B cell (primary cell): ENCODE measurements at regions not wholly inside any gene's neighbourhood (a gene's known extent, or its start where the extent isn't known, plus 50 kb on each side); places are given as distances from the start of the nearest gene placed in this dataset.

ENCODE experiments used
- ATAC-seq: fragments of 200-7000 bp; cut with Tn5 transposase; one replicate; pipeline ENCODE4 v1.10.0; 2021; ENCODE audit warnings: low read depth, mild to moderate bottlenecking, moderate number of reproducible peaks, moderate library complexity
- CTCF ChIA-PET: fragments of 350-600 bp; sonication (Branson Sonifier 250); formaldehyde crosslinking; loops from one replicate; lab custom pipeline; 2021; ENCODE audit warnings: antibody characterized with exemption, inconsistent platforms; lab: Charles Lee
- POLR2A ChIA-PET: fragments of 350-600 bp; sonication (Branson Sonifier 250); formaldehyde crosslinking; loops from one replicate; lab custom pipeline; 2021; ENCODE audit warnings: antibody characterized with exemption; lab: Charles Lee
- DNase-seq: peaks from one replicate; pipeline ENCODE4 v3.0.0; 2013
- H2AFZ ChIP-seq: 2 replicates; pipeline ENCODE4 v1.6.1; 2012; ENCODE audit warnings: mild to moderate bottlenecking, low read depth, low read length; ENCODE audit not compliant: insufficient read depth, poor library complexity, severe bottlenecking
- H3K27ac ChIP-seq, 2 donors: 1 replicate in 1 of 2; 2 replicates in 1 of 2; pipeline ENCODE4 v1.5.1; 2012 to 2013; ENCODE audit warnings: low read length in 2 of 2, mild to moderate bottlenecking in 2 of 2, moderate library complexity in 1 of 2
- H3K27me3 ChIP-seq, 4 experiments: fragments of 200-600 bp in 1 of 4; sonication (generic) in 1 of 4; replicated peaks in 1 of 4; 1 replicate in 2 of 4; 2 replicates in 2 of 4; pipeline versions ENCODE4 v1.6.1 to v1.7.0; 2013 to 2016; ENCODE audit warnings: low read length in 3 of 4, mild to moderate bottlenecking in 2 of 4, mixed read lengths in 1 of 4, moderate library complexity in 1 of 4; ENCODE audit not compliant: insufficient read depth in 4 of 4, control insufficient read depth in 3 of 4; ENCODE audit errors: control extremely low read depth in 1 of 4
- H3K36me3 ChIP-seq, 2 experiments: replicated peaks in 1 of 2; 1 replicate in 1 of 2; 2 replicates in 1 of 2; pipeline versions ENCODE4 v1.6.1 to v1.7.1; 2013; ENCODE audit warnings: low read length in 1 of 2; ENCODE audit not compliant: insufficient read depth in 2 of 2, control insufficient read depth in 1 of 2; ENCODE audit errors: control extremely low read depth in 1 of 2, extremely low read depth in 1 of 2
- H3K4me1 ChIP-seq, 2 donors: fragments of 200-600 bp in 1 of 2; sonication (generic) in 1 of 2; 1 replicate in 1 of 2; 2 replicates in 1 of 2; pipeline versions ENCODE4 v1.5.1 to v1.6.1; 2013 to 2017; ENCODE audit warnings: low read length in 2 of 2; ENCODE audit not compliant: control insufficient read depth in 2 of 2, insufficient read depth in 2 of 2
- H3K4me2 ChIP-seq: replicated peaks from 2 replicates; pipeline ENCODE3; 2012; ENCODE audit warnings: mild to moderate bottlenecking, low read depth, low read length; ENCODE audit not compliant: poor library complexity, severe bottlenecking
- H3K4me3 ChIP-seq, 5 experiments: fragments of 200-600 bp in 1 of 5; sonication (generic) in 1 of 5; 1 replicate in 3 of 5; 2 replicates in 2 of 5; pipeline versions ENCODE4 v1.5.1 to v1.7.0; 2011 to 2016; ENCODE audit warnings: low read length in 4 of 5, mild to moderate bottlenecking in 4 of 5, low read depth in 2 of 5, control low read depth in 1 of 5, moderate library complexity in 1 of 5; ENCODE audit not compliant: insufficient read depth in 1 of 5; ENCODE audit errors: control extremely low read depth in 1 of 5, extremely low read depth in 1 of 5
- H3K79me2 ChIP-seq: fragments of 200-600 bp; sonication (generic); one replicate; pipeline ENCODE4 v1.6.0; 2016; ENCODE audit warnings: low read length; ENCODE audit not compliant: control insufficient read depth, insufficient read depth
- H3K9ac ChIP-seq: fragments of 200-600 bp; sonication (generic); 2 replicates; pipeline ENCODE4 v1.6.1; 2017; ENCODE audit warnings: mild to moderate bottlenecking, low read length, moderate library complexity
- H3K9me3 ChIP-seq, 3 donors: one replicate each; pipeline versions ENCODE4 v1.6.1 to v1.7.1; 2013; ENCODE audit warnings: low read length in 2 of 3; ENCODE audit not compliant: control insufficient read depth in 2 of 3, insufficient read depth in 1 of 3; ENCODE audit errors: control extremely low read depth in 1 of 3
- H4K20me1 ChIP-seq: 2 replicates; pipeline ENCODE4 v1.6.0; 2012; ENCODE audit warnings: mild to moderate bottlenecking, low read length; ENCODE audit not compliant: insufficient read depth, control insufficient read depth, poor library complexity, severe bottlenecking
- H3K27ac Mint-ChIP-seq: one replicate; pipeline ENCODE4 v1.8.0; 2021; ENCODE audit warnings: mixed read lengths
- H3K27me3 Mint-ChIP-seq: one replicate; pipeline ENCODE4 v1.8.0; 2021; ENCODE audit warnings: mixed read lengths
- H3K4me1 Mint-ChIP-seq: one replicate; pipeline ENCODE4 v1.8.0; 2021; ENCODE audit warnings: mixed read lengths
- H3K4me3 Mint-ChIP-seq: one replicate; pipeline ENCODE4 v1.8.0; 2021; ENCODE audit warnings: mixed read lengths
- H3K9me3 Mint-ChIP-seq: one replicate; pipeline ENCODE4 v1.8.0; 2022; ENCODE audit warnings: mixed read lengths; ENCODE audit not compliant: insufficient read depth
- CTCF ChIP-seq: fragments of 200-600 bp; IDR thresholded peaks from one replicate; pipeline ENCODE4 v1.8.0; 2022; ENCODE audit warnings: antibody characterized with exemption, mild to moderate bottlenecking
- EZH2 ChIP-seq: IDR thresholded peaks from 2 replicates; pipeline ENCODE4 v1.6.1; 2012; ENCODE audit warnings: borderline replicate concordance, low read depth, mild to moderate bottlenecking, moderate library complexity, low read length; ENCODE audit not compliant: insufficient read depth, poor library complexity, severe bottlenecking
- WGBS: methylation state at CpG from one replicate; pipeline ENCODE4 v1.1.5; 2013; ENCODE audit warnings: missing lambda C conversion rate; ENCODE audit not compliant: insufficient coverage; 5-methylcytosine and 5-hydroxymethylcytosine counted together
- intact Hi-C: fragments of 100-400 bp; cut with micrococcal nuclease; formaldehyde crosslinking; loops from one replicate; pipeline ENCODE4 v1.10.0; 2022

DNA sequence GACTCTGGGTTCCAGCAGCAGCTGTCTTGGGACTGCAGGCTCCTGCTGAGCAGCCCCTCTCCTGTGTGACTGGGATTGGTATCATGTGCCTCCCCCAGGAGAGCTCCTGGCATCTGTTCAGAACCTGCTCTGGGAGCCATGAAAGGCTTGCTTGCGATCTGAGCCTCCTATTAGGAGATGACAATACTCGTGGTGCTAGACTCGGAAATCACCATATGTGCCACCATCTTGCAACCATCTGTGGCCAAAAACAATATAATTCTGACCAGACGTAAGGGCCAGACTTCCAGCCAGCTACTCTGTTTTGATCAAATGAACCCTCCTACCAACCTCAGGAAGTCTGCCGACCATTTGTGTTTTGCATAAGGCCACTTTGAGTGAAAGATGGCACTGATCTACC is 484.7 kb downstream of the IRS2 start:
- Histone ChIP-seq H3K36me3 (no peaks in the 10 kb centered on the region), H3K27me3 (no peaks in the 10 kb centered on the region), H3K9ac (no peak overlapping the region), H3K4me3 (no peak overlapping the region), H2AFZ (no peak overlapping the region), H3K4me2 (no peak overlapping the region), H3K79me2 (no peaks in the 10 kb centered on the region), H3K4me1 (no peaks in the 10 kb centered on the region), H3K9me3 (no peaks in the 10 kb centered on the region), H4K20me1 (no peaks in the 10 kb centered on the region), H3K27ac (no peak overlapping the region)
- ChIA-PET CTCF (no interaction called here), POLR2A (no interaction called here)
- TF ChIP-seq EZH2 (no peak), CTCF (no peak)
- H3K27ac Mint-ChIP-seq, result no peak overlapping the region
- 89% methylated on average over 5 of the region's 5 CpGs for WGBS
- intact Hi-C loops, result no loop called here
- DNase-seq (no peak), ATAC-seq (no peak)
- H3K9me3 Mint-ChIP-seq, result no peaks in the 10 kb centered on the region
- H3K4me3 Mint-ChIP-seq, result no peak overlapping the region
- no peaks in the 10 kb centered on the region for H3K4me1 Mint-ChIP-seq
- no peaks in the 10 kb centered on the region for H3K27me3 Mint-ChIP-seq

- intact Hi-C loops, result no loop called here
- H3K9ac ChIP-seq, result no peak overlapping the region
- H2AFZ ChIP-seq, result no peak overlapping the region
- DNase-seq (no peak), ATAC-seq (no peak)
- no peaks in the 10 kb centered on the region for H3K79me2 ChIP-seq
- H3K4me3 ChIP-seq, result no peak overlapping the region
- no peaks in the 10 kb centered on the region for H3K36me3 ChIP-seq
- H3K27ac Mint-ChIP-seq, result no peak overlapping the region
- H3K4me1 ChIP-seq, result no peaks in the 10 kb centered on the region
- no peaks in the 10 kb centered on the region for H4K20me1 ChIP-seq
- no peak overlapping the region for H3K27ac ChIP-seq
- CTCF ChIA-PET, result no interaction called here
- POLR2A ChIA-PET, result no interaction called here
- H3K9me3 ChIP-seq, result no peaks in the 10 kb centered on the region
- H3K4me2 ChIP-seq, result no peak overlapping the region
- H3K4me3 Mint-ChIP-seq, result no peak overlapping the region
- no peaks in the 10 kb centered on the region for H3K9me3 Mint-ChIP-seq
- WGBS, result 94% methylated on average over 2 of the region's 4 CpGs
- TF ChIP-seq CTCF (no peak), EZH2 (no peak)
- H3K4me1 Mint-ChIP-seq, result no peaks in the 10 kb centered on the region
- no peaks in the 10 kb centered on the region for H3K27me3 Mint-ChIP-seq
- no peaks in the 10 kb centered on the region for H3K27me3 ChIP-seq
Measured at GRCh38 chr13:109301276-109301675, 485.1 kb downstream of the IRS2 start.
